NCI-H748 (cell line): ENCODE measurements at regions not wholly inside any gene's neighbourhood (a gene's known extent, or its start where the extent isn't known, plus 50 kb on each side); places are given as distances from the start of the nearest gene placed in this dataset.
A peak's percentile ranks its signal among the peaks of the same experiment; 100 is the strongest.

ENCODE experiments used
- DNase-seq: peaks from one replicate; lab custom pipeline; 2025; ENCODE audit not compliant: unreplicated experiment; lab: John Stamatoyannopoulos, UW

DNA sequence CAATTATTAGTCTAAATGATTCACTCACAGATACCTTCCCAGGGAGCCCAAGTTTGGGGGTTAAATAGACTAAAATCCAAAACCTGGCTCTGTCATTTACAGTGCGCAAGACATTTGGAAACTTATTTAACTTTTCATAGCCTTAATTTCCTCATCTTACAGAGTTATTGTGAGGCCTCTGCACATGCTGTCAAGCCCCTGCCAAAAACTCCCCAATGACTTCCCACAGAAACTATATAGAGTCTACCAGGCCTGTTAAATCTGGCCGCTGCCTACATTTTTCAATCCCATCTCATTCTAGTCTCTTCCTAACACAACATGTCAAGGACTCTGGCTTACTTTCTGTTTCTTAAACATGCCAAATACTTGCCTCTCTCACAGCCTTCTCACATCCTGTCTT, 412.5 kb downstream of the ELAVL2 start:
- no peak for DNase-seq

DNA sequence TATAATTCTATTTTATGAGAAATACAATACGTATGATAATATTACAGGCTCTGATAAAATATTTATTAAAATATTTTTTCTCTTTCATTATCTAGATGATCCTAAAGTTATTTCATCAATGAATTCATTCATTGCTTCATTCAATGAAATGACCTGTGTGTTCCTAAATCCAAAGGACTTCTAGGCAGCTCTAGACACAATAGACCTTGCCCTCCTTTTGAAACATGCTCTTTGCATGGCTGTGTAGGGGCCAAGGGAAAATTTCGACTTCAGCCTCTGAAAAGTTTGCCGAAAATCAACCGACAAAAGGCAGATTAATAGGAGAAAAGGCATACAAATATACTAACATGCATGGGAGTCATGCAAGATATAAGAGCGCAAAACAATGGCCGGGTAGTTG, 402.0 kb downstream of the ELAVL2 start:
- DNase-seq: no peak

DNA sequence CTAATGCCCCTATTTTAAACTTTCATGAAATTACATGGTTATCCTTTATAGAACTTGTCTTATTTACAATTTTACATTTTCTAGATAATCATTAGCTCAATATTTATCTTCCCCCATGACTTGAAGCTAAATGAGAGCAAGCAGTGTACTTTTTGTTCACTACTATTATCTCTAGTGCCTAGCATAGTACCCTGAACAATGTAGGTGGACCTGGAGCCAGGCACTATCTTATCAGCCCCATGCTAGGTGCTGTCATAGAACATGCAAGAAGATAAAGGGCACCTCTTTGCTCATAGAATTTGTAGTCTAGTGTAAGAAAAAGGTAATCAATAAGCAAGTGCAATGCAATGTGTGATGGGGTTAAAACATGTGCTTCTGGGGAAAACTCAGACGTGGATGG, 399.9 kb downstream of the ELAVL2 start:
- DNase-seq: no peak

DNA sequence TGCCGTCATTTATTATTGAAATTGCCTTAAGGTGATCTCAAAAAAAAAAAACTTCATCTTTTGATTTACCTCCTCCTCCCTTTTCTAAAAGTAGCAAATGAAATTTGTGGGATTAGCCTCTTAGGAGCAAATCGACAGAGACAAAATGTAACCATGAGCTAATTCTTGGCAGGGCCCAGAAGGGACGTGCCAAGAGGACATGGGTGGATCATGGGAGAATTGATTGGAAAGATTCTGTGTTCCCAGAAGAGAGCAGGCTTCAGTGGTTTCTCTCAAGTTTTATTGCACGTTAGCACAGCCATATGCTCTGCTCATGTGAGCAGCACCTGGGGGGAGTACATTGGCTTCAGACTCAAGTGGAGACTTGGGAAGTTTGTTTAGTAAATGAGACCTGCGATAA, 394.6 kb downstream of the ELAVL2 start:
- no peak for DNase-seq

DNA sequence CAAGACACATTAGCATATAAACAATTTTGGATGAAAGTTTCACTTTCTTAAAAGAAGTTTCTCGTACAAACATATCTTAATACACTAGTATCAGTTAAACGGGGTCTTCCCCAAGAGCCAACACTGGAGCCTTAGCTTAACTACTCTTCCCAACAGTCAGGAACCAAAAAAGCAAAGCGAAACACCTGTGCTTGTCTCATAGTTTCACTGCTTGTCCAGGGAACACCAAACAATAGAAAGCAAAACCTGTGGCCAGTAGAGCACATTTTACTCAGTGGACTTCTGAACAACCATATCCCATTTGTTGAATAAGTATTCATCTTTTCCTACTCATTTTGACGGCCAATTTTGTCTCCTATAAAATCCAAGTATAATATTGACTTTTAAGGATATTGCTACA, 391.4 kb downstream of the ELAVL2 start:
- no peak for DNase-seq

DNA sequence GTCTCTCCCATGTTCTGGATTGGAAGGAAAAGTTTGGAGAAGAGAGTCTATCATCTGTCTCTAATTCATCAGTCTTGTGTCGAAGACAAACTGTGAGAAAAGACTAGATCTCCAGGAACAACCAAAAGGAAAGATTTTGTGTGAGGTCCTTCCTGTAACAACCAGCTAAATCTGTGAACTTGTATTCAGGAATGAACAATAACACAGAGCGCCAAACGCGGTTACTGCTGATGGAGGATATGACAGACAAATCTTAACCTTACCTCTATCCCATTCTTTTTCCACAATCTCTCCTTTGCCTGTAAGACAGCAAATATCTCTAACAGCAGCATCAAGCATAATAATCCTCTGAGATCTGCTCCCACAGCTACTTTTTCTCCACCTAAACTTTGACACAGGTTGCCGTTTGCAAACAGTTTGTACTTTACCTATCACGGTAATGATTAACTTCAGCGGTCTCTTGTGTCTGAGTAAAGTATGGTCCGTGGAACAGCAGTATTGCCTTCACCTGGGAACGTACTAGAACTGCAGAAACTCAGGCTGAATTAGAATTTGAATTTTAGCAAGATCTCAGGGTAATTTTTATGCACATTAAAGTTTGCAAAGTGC, 387.6 kb downstream of the ELAVL2 start:
- no peak for DNase-seq

DNA sequence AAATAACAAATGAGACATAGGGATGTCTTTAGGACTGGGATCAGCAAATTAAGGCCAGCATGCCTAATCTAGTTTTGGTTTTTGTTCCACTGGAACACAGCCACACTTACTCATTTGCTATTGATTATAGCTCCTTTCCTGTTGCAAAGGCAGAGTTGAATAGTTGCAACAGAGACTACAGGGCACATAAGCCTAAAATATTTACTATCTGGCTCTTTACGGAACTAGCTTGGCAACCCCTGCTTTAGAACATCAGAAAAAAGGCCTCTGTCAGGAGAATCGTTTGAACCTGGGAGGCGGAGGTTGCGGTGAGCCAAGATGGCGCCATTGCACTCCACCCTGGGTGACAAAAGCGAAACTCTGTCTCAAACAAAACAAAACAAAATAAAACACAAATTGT, 384.8 kb downstream of the ELAVL2 start:
- no peak for DNase-seq

DNA sequence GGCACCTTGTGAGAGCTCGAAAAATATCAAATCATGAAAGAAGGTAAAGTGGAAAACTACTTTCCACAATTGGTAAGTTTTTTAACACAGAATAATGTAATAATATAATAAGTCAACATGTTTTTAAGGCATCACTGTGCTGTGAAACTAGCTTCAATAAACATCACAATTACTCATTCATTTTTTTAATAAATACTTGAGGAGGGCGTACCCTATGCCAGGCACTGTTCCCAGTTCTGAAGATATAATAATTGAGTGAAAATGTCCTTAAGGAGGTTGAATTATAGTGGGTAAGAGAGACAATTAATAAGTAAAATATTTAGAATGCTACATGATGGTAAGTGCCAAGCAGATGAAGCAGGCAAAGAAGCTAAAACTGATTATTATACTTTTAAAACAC, 381.4 kb downstream of the ELAVL2 start:
- no peak for DNase-seq

DNA sequence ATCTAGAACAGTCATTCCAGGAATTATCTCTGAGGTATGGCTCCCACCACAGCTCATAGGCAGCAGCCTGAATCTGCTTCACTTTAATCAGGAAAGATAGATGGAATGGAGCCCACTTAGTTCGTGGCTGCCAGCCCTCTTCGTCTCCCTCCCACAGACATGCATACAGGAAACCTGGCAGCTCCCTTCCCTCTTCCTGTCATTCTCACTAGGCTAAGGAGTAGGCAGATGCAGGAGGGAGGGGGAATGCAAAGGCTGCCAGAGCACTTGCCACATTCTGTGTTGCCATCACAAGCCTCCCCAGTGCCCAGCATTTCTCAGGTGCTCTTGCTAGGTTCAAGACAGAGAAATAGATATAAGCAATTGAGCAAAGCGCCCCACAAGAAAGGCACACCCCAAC, 378.9 kb downstream of the ELAVL2 start:
- no peak for DNase-seq

DNA sequence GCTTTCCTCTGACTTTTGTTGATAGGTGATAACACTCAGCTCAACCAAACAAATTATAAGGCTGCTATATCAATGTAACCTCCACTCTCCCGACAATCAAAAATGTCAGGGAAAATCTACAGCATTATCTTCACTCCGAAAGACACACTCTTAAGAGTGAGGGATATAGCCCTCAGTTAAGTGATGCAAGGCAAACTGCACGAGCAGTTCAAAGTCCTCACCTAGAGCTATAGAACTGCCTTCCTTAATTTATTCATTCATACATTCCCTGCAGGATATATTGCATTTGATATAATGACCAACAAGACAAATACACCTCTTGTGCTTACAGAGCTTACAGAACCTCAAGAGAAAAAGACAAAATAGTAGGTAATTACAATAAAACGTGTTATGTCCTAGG, 378.1 kb downstream of the ELAVL2 start:
- no peak for DNase-seq

DNA sequence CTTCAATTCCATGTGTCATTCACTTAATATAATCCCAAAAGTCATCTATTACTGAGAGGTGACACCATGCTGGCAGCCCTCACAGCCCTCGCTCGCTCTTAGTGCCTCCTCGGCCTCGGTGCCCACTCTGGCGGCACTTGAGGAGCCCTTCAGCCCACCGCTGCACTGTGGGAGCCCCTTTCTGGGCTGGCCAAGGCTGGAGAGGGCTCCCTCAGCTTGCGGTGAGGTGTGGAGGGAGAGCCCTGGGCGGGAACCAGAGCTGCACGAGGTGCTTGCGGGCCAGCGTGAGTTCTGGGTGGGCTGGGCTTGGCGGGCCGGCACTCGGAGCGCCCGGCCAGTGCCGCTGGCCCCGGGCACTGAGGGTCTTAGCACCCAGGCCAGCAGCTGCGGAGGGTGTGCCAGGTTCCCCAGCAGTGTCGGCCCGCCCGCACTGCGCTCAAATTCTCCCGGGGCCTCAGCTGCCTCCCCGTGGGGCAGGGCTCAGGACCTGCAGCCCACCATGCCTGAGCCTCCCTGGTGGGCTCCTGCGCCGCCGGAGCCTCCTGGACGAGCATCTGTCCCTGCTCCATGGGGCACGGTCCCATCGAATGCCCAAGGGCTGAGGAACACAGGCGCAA, 374.1 kb downstream of the ELAVL2 start:
- DNase-seq: no peak

DNA sequence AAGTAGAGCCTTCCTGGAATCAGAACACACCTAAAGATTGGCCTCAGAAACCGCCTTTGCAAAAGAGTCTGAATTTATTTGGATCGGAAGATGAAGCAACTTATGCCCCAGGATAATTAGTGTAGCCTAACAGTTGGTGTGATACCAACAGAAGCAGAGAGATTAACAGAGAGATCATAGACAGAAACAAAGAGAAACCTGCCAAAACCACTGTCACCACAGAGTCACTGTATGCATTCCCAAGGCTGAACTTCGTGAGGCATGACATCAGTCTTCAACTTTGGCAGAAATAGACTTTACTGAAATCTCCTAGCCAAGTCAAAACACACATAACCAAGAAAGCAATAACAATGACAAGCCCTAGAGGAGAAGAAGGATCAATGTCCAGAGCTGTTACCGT, 361.8 kb downstream of the ELAVL2 start:
- DNase-seq: no peak

DNA sequence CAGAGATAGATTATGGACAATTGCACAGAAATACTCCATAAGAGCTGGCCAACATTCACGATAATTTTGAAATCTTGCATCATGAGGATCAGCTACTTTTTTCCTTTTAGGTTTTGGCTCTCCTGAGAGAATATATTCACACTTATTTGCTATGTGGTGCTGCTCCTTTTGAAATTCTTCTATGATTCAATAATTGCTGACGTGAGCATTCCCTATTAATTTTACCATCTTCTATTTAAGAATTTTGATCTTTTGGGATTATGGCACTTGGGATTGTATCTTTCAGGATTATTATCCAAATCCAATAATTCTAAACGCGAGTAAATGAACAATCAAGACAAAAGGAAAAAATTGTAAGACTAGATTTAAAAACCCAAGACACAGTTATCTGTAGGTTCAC, 358.8 kb downstream of the ELAVL2 start:
- no peak for DNase-seq

DNA sequence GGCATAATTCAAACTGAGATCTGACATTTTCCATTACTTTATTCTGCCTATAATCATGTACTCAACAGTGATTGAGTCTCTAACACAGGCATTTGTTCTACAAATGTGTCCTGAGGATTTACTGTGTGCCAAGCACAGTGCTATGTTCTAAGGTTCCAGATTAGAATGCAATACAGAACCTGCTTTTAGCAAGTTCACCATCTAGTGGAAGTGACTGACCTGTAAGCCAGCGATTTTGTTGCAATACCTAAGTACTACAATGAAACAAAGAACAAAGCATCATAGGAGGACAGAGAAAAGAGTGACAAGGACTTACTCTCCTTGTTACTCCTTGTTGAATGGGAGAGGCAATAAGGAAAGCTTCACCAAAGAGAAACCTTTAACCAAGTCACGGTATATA, 348.1 kb downstream of the ELAVL2 start:
- no peak for DNase-seq

DNA sequence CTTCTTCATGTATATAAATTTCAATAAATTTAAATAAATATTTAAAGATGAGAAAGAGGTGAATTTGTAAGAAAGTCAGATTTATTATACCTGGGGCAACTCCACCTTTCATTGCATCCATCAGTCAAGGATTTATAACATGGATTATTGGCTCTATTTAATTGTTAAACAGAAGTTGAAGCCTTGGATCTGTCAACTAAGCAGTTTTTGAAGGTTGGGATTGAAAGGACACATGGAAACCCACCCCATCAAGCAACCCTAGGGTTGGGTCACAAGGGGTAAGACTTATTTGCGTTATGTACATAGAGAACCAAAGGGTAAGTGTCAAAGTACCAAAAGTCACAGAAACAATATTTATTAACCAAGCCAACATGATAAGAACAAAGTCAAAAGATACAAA, 342.5 kb downstream of the ELAVL2 start:
- no peak for DNase-seq

DNA sequence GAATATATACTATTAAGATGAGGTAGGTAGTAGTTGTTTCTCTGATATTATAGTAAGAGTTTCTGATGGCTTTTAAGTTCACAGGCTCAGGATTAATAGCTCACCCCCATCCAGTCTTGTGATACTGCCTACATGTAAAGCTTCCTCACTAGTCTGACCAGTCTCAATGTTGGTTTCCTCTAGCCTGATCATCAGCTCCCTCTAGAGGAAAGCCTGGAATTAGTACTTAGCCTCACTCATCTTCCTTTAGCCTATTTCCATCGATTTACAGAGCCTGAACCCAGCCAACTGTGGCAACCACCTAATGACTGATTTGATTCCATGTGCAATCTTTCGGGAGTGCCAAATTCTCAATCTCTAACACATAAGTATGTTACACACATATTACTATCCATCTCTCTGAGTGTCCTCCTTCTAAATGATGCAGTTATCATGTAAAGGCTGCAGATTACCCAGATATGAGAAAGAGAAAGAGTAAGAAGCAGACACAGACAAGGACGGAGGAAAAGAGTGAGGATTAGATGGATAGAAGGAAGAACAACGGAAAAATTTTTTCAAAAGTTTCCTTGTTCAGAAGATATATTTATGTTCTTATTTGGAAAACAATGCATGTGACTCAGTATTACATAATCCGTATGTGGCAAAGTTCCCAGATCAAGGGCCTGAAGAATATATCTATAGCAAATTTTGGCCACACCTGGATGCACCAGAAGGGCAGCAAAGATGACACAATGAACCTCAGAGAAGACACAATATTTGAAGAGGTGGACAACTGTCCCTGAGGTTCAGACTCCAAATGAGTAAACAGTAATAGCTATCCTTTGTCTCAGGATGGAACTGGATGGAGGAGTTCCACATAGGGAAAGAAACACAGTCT, 333.7 kb downstream of the ELAVL2 start:
- DNase-seq: peak; percentile 75

DNA sequence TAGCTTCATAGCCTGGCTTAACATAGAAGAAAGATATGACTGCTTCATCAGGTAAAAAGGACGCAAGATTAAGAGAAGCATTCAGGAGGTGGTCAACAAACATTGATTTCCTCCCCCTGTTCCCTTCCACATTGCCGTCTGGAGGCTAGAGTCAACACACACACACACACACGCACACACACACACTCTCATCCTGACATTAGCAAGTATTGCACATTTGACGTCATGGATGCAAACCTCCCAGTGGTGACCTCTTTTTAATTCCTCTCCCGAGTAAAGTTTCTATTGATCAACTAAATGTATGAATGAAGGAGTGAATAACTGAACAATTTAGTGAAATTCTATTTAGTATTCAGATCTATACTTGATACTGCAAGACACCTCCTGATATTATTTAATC, 332.8 kb downstream of the ELAVL2 start:
- no peak for DNase-seq

DNA sequence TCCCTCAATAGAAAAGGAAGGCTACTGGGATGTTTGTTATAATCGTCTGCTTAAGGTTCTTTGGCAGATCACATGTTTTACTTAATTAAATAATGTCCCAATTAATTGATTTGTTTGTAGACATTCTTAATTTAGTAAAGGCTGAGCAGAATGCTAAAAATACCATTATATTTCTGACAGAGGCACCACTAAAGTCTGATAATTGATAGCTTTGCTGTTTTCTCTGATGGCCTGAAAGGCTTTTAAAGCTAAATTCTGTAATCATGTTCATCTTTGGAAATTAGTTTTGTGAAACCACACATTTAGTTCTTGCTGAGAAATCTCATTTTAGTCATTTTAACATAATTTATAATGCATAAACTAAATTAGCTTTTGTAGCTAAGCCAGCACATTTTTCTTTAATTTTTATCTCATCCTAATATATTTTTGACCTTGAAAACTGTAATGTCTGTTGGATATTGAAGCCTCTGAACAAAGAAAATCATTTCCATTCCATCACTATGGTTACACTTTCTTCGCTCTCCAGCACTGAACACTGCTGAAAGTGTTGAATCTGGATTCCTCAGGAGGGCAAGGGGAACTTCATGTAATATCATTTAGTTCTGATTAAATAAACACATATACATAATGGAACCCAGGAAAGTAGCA, 329.4 kb downstream of the ELAVL2 start:
- DNase-seq: no peak

DNA sequence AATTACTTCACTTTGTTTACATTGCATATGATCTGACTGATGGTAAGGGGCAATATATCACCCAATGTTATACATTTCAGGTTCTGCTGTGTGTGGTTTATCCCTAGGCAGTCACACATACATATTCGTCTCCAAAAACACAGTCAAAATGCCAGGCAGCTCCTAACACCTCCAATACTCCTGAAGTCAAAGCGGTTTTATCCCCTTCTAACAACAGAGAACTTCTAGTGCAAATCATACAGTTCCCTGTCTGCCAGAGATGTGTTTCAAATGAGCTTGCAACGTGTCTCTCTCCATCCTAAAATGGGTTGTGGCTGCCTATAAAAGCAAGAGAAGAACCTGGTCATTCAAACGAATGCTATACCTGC, 328.9 kb downstream of the ELAVL2 start:
- no peak for DNase-seq

DNA sequence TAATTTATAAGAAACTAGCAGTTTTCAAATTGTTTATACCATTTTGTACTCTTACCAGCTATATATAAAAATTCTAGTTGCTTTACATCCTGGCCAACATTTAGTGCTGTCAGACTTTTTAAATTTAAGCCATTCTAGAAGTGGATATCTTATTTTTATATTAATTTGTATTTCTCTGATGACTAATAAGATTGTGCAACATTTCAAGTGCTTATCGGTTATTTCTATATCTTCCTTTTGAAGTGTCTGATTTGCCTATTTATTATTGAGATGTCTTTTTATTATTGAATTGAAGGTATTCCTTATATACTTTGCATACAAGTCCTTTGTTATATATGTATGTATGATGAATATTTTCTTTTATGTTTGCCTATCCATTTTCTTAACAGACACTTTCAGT, 324.0 kb downstream of the ELAVL2 start:
- DNase-seq: no peak

DNA sequence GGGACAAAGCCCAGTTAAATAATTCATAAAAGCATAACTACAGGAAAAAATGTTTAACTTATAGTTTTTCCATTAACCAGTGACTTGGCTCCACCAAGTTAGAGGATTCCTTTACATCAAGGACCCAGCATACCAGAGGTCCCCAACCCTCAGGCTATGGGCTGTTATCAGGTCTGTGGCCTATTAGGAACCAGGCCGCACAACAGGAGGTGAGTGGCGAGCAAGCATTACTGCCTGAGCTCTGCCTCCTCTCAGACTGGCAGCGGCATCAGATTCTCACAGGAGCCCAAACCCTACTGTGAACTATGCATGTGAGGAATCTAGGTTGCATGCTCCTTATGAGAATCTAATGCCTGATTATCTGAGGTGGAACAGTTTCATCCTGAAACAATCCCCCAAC, 303.1 kb downstream of the ELAVL2 start:
- no peak for DNase-seq

DNA sequence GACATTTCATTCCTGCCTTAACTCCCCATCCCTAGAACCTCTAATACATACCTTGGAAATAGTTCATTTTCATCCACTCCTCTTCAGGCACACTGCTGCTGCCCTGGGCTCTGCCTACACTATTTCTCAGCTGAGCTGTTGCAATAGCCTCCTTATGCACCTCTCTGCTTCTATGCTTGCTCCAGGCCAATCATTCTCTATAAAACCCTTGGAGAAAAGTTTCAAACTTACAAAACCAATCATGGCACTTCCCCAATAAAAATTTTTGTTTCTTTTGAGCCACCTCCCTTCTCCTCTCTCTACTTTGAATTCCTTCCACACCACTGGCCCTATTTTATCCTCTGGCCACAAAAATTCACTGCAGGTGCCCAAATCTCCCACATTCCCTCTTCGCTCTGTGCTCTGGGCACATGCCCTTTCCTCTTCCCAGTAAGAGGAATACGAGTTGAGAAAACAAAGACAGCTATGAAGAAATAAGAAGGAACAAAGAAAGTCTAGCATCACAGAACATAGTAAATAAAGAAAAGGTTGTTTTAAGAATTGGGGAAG, 301.4 kb downstream of the ELAVL2 start:
- DNase-seq: no peak
